BLaER1 treated with 17β-estradiol and CSF1 and Interleukin-3, amounts not matched to agents 10 nM and 100 nM (cell line): ENCODE measurements at regions not wholly inside any gene's neighbourhood (a gene's known extent, or its start where the extent isn't known, plus 50 kb on each side); places are given as distances from the start of the nearest gene placed in this dataset.
"Not testable (repeated sequence)": the region's sequence is repeated elsewhere in the genome, so short reads cannot be mapped to it uniquely, and the experiment has no call there.

ENCODE experiments used
- H3K27ac ChIP-seq, 11 experiments: shearing (Covaris generic); formaldehyde crosslinking; 2 replicates each; pipeline ENCODE4 v1.8.1; 2022
- H3K27me3 ChIP-seq, 11 experiments: shearing (Covaris generic); formaldehyde crosslinking; 2 replicates each; pipeline ENCODE4 v1.8.1; 2022
- H3K36me3 ChIP-seq, 11 experiments: shearing (Covaris generic); formaldehyde crosslinking; 2 replicates each; pipeline ENCODE4 v1.8.1; 2022
- H3K4me1 ChIP-seq, 10 experiments: shearing (Covaris generic); formaldehyde crosslinking; 2 replicates each; pipeline ENCODE4 v1.8.1; 2022
- H3K4me2 ChIP-seq, 11 experiments: shearing (Covaris generic); formaldehyde crosslinking; 2 replicates each; pipeline ENCODE4 v1.8.1; 2022
- H3K4me3 ChIP-seq, 10 experiments: shearing (Covaris generic); formaldehyde crosslinking; 2 replicates each; pipeline ENCODE4 v1.8.1; 2022
- H3K9ac ChIP-seq, 11 experiments: shearing (Covaris generic); formaldehyde crosslinking; 2 replicates each; pipeline ENCODE4 v1.8.1; 2022
- H3K9me3 ChIP-seq, 11 experiments: shearing (Covaris generic); formaldehyde crosslinking; replicated peaks in 1 of 11; 2 replicates each; pipeline ENCODE4 v1.8.1; 2022
- H4K20me1 ChIP-seq, 11 experiments: shearing (Covaris generic); formaldehyde crosslinking; 2 replicates each; pipeline ENCODE4 v1.8.1; 2022
- Cebpa-rat ChIP-seq, 11 experiments: shearing (Covaris generic); IDR thresholded peaks; 2 replicates each; pipeline ENCODE4 v1.8.1; 2022

- H3K27ac ChIP-seq: no peak overlapping the region
- H3K36me3 ChIP-seq: no peaks in the 10 kb centered on the region
- no peak for TF ChIP-seq Cebpa-rat (IDR thresholded peaks at IDR 0.05)
- peaks cover 0 to 32% (median 18%) of the 10 kb centered on the region in 10 experiments; a peak in 13 of 20 replicates for H3K4me1 ChIP-seq
- H3K9me3 ChIP-seq: no peaks in the 10 kb centered on the region
- no peaks in the 10 kb centered on the region for H4K20me1 ChIP-seq
- H3K27me3 ChIP-seq: no peaks in the 10 kb centered on the region
- H3K4me2 ChIP-seq: no peak overlapping the region
- no peak overlapping the region for H3K9ac ChIP-seq
- H3K4me3 ChIP-seq: no peak overlapping the region
Observed at GRCh38 chr3:124064050-124064449, 72.1 kb upstream of the ROPN1 start.

- not testable (repeated sequence) for H4K20me1 ChIP-seq, H3K4me3 ChIP-seq, H3K27ac ChIP-seq, H3K27me3 ChIP-seq, H3K9ac ChIP-seq, H3K9me3 ChIP-seq, H3K36me3 ChIP-seq, H3K4me2 ChIP-seq
- peaks cover 0 to 31% (median 18%) of the 10 kb centered on the region in 10 experiments; a peak in 13 of 20 replicates for H3K4me1 ChIP-seq
Observed at GRCh38 chr3:124066543-124066942, 74.6 kb upstream of the ROPN1 start.

- H3K4me3 ChIP-seq, H3K27me3 ChIP-seq, H3K36me3 ChIP-seq, H3K4me1 ChIP-seq, H3K9me3 ChIP-seq, H4K20me1 ChIP-seq, H3K4me2 ChIP-seq, H3K27ac ChIP-seq, H3K9ac ChIP-seq: not testable (repeated sequence)
Observed at GRCh38 chr3:124069706-124070105, 77.8 kb upstream of the ROPN1 start.

- not testable (repeated sequence) for H3K27me3 ChIP-seq, H3K4me3 ChIP-seq, H4K20me1 ChIP-seq
Observed at GRCh38 chr3:124075090-124075489, 83.2 kb upstream of the ROPN1 start.

GRCh38 chr3:124075753-124076152, 83.8 kb upstream of the ROPN1 start:
- H3K27ac ChIP-seq: no peak overlapping the region
- H3K4me2 ChIP-seq: no peak overlapping the region
- no peak overlapping the region for H3K9ac ChIP-seq
- H3K27me3 ChIP-seq: no peaks in the 10 kb centered on the region
- no peaks in the 10 kb centered on the region for H3K36me3 ChIP-seq
- H4K20me1 ChIP-seq: no peaks in the 10 kb centered on the region
- H3K4me1 ChIP-seq: peaks cover 0 to 19% (median 14%) of the 10 kb centered on the region in 10 experiments; a peak in 15 of 20 replicates
- no peak for TF ChIP-seq Cebpa-rat (IDR thresholded peaks at IDR 0.05)
- H3K9me3 ChIP-seq: no peaks in the 10 kb centered on the region
- H3K4me3 ChIP-seq: no peak overlapping the region

More at GRCh38 chr3:124075090-124075489, 83.2 kb upstream of the ROPN1 start:
- not testable (repeated sequence) for H3K9me3 ChIP-seq, H3K27ac ChIP-seq, H3K36me3 ChIP-seq, H3K9ac ChIP-seq
- Histone ChIP-seq H3K4me1 (peaks cover 0 to 19% (median 14%) of the 10 kb centered on the region in 10 experiments; a peak in 15 of 20 replicates), H3K4me2 (0 out of 22 replicates have a peak overlapping the region, but pooled peaks of 1 of the 11 experiments have one; percentile 12)

GRCh38 chr3:124076235-124076634, 84.3 kb upstream of the ROPN1 start:
- H4K20me1 ChIP-seq: no peaks in the 10 kb centered on the region
- H3K4me1 ChIP-seq: peaks cover 0 to 19% (median 14%) of the 10 kb centered on the region in 10 experiments; a peak in 15 of 20 replicates
- H3K27ac ChIP-seq: no peak overlapping the region
- H3K9ac ChIP-seq: no peak overlapping the region
- no peaks in the 10 kb centered on the region for H3K27me3 ChIP-seq
- TF ChIP-seq Cebpa-rat (IDR thresholded peaks at IDR 0.05): no peak
- no peaks in the 10 kb centered on the region for H3K9me3 ChIP-seq
- no peaks in the 10 kb centered on the region for H3K36me3 ChIP-seq
- no peak overlapping the region for H3K4me3 ChIP-seq
- H3K4me2 ChIP-seq: no peak overlapping the region

- no peak overlapping the region; a peak in 1 of 22 replicates for H3K9ac ChIP-seq
- no peak for TF ChIP-seq Cebpa-rat (IDR thresholded peaks at IDR 0.05)
- H3K27me3 ChIP-seq: no peaks in the 10 kb centered on the region
- no peak overlapping the region for H3K4me3 ChIP-seq
- peak overlapping the region in 5 of 11 experiments; percentile 12 to 45 (median 40); a peak in 5 of 22 replicates for H3K27ac ChIP-seq
- H3K4me1 ChIP-seq: peaks cover 15 to 46% (median 39%) of the 10 kb centered on the region in 10 experiments
- H3K36me3 ChIP-seq: no peaks in the 10 kb centered on the region
- H3K4me2 ChIP-seq: peak overlapping the region; percentile 15 to 58 (median 40); a peak in 18 of 22 replicates
- no peaks in the 10 kb centered on the region for H4K20me1 ChIP-seq
- H3K9me3 ChIP-seq: no peaks in the 10 kb centered on the region
Observed at GRCh38 chr3:124078953-124079911, 87.3 kb upstream of the ROPN1 start.

- Histone ChIP-seq H4K20me1 (no peaks in the 10 kb centered on the region), H3K27ac (no peak overlapping the region), H3K36me3 (no peaks in the 10 kb centered on the region), H3K4me3 (no peak overlapping the region), H3K9ac (no peak overlapping the region), H3K4me1 (peaks cover 17 to 52% (median 46%) of the 10 kb centered on the region in 10 experiments), H3K4me2 (peak overlapping the region in 2 of 11 experiments; percentile 40 to 56; a peak in 2 of 22 replicates), H3K27me3 (no peaks in the 10 kb centered on the region), H3K9me3 (no peaks in the 10 kb centered on the region)
- TF ChIP-seq Cebpa-rat (IDR thresholded peaks at IDR 0.05): no peak
Observed at GRCh38 chr3:124079912-124080276, 88.0 kb upstream of the ROPN1 start.

- Histone ChIP-seq H4K20me1 (no peaks in the 10 kb centered on the region), H3K27me3 (no peaks in the 10 kb centered on the region), H3K27ac (no peak overlapping the region), H3K4me1 (peaks cover 17 to 61% (median 50%) of the 10 kb centered on the region in 10 experiments), H3K4me3 (no peak overlapping the region), H3K4me2 (peak overlapping the region in 8 of 11 experiments; percentile 12 to 46 (median 23); a peak in 13 of 22 replicates), H3K36me3 (no peaks in the 10 kb centered on the region), H3K9ac (no peak overlapping the region), H3K9me3 (no peaks in the 10 kb centered on the region)
- no peak for TF ChIP-seq Cebpa-rat (IDR thresholded peaks at IDR 0.05)
Observed at GRCh38 chr3:124082343-124082742, 90.4 kb upstream of the ROPN1 start.
